ENCODE measurements at regions not wholly inside any gene's neighbourhood (a gene's known extent, or its start where the extent isn't known, plus 50 kb on each side); places are given as distances from the start of the nearest gene placed in this dataset.

DNA sequence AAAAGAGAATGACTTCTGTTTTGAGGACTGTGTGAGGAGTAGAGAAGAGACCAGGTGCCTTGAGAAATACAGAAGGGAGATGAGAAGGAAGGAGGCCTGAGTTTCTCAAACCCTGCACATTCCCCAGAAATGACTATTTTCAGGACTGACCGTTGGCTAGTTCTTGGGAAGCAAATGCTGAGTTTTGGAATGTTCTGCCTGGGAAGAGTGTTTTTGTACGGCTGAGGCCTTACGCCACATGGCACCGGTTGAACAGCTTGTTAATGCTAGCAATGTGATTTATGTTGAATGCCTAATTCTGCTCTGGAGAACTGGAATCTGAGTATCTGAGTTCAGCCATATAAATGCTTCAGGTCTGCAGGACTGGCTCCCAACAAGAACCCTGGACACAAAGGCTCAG is 152.7 kb upstream of the ADAMTS16 start:
- Mint-ChIP-seq H3K9me3 (peaks cover 9% of the 10 kb centered on the region; the same call in 1 of the 2 replicates), H3K4me1 (ENCODE audit: low read depth) (no peaks in the 10 kb centered on the region; the same call in 1 of the 2 replicates), H3K36me3 (ENCODE audit: low read depth) (no peaks in the 10 kb centered on the region), H3K27me3 (ENCODE audit: insufficient read depth) (peaks cover 11% of the 10 kb centered on the region), H3K27ac (no peak overlapping the region), H3K4me3 (no peak overlapping the region)
- DNase-seq, result no peak
- TF ChIP-seq, protein P1, sequence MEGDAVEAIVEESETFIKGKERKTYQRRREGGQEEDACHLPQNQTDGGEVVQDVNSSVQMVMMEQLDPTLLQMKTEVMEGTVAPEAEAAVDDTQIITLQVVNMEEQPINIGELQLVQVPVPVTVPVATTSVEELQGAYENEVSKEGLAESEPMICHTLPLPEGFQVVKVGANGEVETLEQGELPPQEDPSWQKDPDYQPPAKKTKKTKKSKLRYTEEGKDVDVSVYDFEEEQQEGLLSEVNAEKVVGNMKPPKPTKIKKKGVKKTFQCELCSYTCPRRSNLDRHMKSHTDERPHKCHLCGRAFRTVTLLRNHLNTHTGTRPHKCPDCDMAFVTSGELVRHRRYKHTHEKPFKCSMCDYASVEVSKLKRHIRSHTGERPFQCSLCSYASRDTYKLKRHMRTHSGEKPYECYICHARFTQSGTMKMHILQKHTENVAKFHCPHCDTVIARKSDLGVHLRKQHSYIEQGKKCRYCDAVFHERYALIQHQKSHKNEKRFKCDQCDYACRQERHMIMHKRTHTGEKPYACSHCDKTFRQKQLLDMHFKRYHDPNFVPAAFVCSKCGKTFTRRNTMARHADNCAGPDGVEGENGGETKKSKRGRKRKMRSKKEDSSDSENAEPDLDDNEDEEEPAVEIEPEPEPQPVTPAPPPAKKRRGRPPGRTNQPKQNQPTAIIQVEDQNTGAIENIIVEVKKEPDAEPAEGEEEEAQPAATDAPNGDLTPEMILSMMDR (IDR thresholded peaks at IDR 0.05), result no peak

DNA sequence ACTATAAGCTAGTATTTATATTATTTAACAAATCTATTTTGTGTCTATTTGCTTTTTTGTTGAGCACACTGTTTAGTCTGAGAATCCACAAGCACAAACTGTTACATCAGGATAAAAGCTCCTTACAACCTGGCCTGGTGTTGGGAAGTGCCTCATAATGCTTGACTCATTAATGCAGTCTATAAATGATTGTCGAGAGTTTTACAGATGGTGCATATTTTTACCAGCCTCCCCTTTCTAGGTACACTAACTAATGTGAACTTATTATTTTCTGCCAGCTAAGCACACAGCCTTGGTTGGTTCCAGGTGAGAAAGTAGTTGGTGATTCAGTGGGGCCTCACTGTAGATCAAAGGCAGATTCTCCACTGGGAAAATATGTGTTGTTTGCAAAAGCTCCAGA is 151.0 kb upstream of the ADAMTS16 start:
- no peak for DNase-seq
- Mint-ChIP-seq H3K4me3 (no peak overlapping the region), H3K4me1 (ENCODE audit: low read depth) (no peaks in the 10 kb centered on the region; the same call in 1 of the 2 replicates), H3K36me3 (ENCODE audit: low read depth) (no peaks in the 10 kb centered on the region), H3K27me3 (ENCODE audit: insufficient read depth) (peaks cover 9% of the 10 kb centered on the region), H3K9me3 (peaks cover 9% of the 10 kb centered on the region), H3K27ac (no peak overlapping the region)
- TF ChIP-seq, protein P1 (IDR thresholded peaks at IDR 0.05), result no peak

DNA sequence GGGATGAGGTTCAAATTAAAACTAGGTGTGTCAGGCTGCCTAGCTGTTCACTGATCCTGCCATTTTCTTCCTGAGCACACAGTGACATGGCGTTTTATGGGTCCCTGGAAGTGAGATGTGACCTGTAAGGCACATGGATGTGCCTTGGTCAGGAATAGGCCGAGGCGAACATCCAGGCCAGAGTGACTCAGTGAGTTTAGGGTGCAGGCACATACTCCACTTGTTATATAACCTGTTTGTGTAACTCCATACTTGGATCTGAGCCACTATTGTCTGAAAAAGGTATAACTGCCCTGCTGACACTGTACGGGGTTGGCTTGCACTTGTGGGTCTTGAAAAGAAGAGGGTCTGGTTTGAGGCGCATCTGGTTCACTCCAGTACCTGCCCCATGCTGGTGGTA is 150.1 kb upstream of the ADAMTS16 start:
- Mint-ChIP-seq H3K9me3 (peaks cover 9% of the 10 kb centered on the region), H3K4me3 (no peak overlapping the region), H3K4me1 (ENCODE audit: low read depth) (peaks cover 5% of the 10 kb centered on the region), H3K27me3 (ENCODE audit: insufficient read depth) (peaks cover 9% of the 10 kb centered on the region), H3K36me3 (ENCODE audit: low read depth) (no peaks in the 10 kb centered on the region), H3K27ac (no peak overlapping the region)
- DNase-seq, result no peak
- TF ChIP-seq, protein P1 (IDR thresholded peaks at IDR 0.05), result no peak

DNA sequence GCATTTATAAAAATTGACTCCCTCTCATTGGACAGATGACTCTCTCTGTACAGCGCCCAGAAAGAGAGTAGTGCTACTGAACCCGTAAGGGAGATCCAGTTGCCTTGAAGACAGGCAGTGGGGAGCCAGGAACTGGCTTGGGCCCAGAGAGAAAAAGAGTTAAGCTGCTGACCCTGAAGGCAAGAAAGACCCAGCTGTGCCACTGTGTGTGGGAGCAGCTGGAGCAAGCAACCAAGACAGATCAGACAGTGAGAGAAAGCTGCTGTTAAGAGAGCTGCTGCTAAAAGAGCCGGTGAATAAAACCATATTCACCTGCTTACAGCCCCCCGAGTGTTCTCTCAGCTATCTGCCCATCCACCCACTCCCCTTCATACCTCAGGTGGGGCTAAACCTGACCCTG is 149.7 kb upstream of the ADAMTS16 start:
- peaks cover 10% of the 10 kb centered on the region for H3K4me1 Mint-ChIP-seq (ENCODE audit: low read depth)
- no peak overlapping the region for H3K27ac Mint-ChIP-seq
- peaks cover 9% of the 10 kb centered on the region for H3K9me3 Mint-ChIP-seq
- H3K4me3 Mint-ChIP-seq, result no peak overlapping the region
- no peak for DNase-seq
- H3K36me3 Mint-ChIP-seq (ENCODE audit: low read depth), result no peaks in the 10 kb centered on the region
- H3K27me3 Mint-ChIP-seq (ENCODE audit: insufficient read depth), result peaks cover 9% of the 10 kb centered on the region
- TF ChIP-seq, protein P1 (IDR thresholded peaks at IDR 0.05), result no peak

DNA sequence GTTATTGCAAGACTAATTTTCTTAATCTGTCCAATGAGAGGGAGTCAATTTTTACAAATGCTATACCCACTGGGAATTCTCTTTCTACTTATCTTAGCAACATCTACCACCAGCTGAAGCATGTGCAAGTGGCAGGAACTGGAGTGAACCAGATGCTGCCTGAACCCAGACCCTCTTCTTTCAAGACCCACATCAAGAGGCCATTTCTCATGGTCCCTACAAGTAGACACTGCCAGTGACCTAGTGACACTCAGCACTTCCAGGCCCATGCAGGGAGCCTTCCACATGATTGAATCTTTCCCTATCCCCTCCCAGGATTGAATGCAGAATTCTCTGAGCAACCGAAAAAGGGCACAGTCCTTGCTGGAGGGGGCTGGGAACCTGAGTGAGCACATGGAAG is 148.2 kb upstream of the ADAMTS16 start:
- Mint-ChIP-seq H3K36me3 (ENCODE audit: low read depth) (no peaks in the 10 kb centered on the region), H3K27me3 (ENCODE audit: insufficient read depth) (peaks cover 2% of the 10 kb centered on the region; the same call in 1 of the 2 replicates), H3K4me1 (ENCODE audit: low read depth) (peaks cover 10% of the 10 kb centered on the region), H3K4me3 (no peak overlapping the region), H3K27ac (no peak overlapping the region), H3K9me3 (peaks cover 9% of the 10 kb centered on the region)
- TF ChIP-seq, protein P1 (IDR thresholded peaks at IDR 0.05), result no peak
- no peak for DNase-seq

DNA sequence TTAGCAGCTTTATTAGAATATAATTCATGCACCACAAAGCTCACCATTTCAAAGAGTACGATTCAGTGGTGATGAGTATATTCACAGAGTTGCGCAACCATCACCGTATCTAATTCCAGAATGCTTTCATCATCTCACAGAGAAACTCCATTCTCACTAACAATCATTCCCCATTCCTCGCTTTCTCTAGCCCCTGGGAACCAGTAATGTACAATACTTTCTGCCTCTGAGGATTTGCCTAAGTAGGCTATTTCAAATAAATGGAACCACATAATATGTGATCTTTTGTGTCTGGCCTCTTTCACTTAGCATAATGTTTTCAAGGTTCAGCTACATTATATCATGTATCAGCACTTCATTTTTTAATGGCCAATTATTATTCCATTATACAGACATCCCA is 145.1 kb upstream of the ADAMTS16 start:
- H3K27ac Mint-ChIP-seq, result no peak overlapping the region

More for the DNA sequence above, 145.1 kb upstream of the ADAMTS16 start:
- Mint-ChIP-seq H3K9me3 (peaks cover 4% of the 10 kb centered on the region), H3K36me3 (ENCODE audit: low read depth) (no peaks in the 10 kb centered on the region), H3K4me3 (no peak overlapping the region), H3K27me3 (ENCODE audit: insufficient read depth) (0 out of 2 replicates have a peak, but pooled peaks cover 1% of the 10 kb centered on the region), H3K4me1 (ENCODE audit: low read depth) (peaks cover 10% of the 10 kb centered on the region)
- TF ChIP-seq, protein P1 (IDR thresholded peaks at IDR 0.05), result no peak
- peak; percentile 57 for DNase-seq
